ENCODE measurements at regions not wholly inside any gene's neighbourhood (a gene's known extent, or its start where the extent isn't known, plus 50 kb on each side); places are given as distances from the start of the nearest gene placed in this dataset.

- H3K9ac ChIP-seq (ENCODE audit: low read length), result no peak overlapping the region
- H3K4me2 ChIP-seq (ENCODE audit: low read length), result no peak overlapping the region
- no peak for DNase-seq
- no TSS peak for BruUV-seq (replicated peaks)
- ChIA-PET POLR2A (ENCODE audit: unreplicated experiment) (no interaction called here), CTCF (no interaction called here)
- H3K9me2 ChIP-seq (replicated peaks; ENCODE audit: low read length), result no peaks in the 10 kb centered on the region
- no peaks in the 10 kb centered on the region for H3K79me2 ChIP-seq (ENCODE audit: low read length)
- H4K20me1 ChIP-seq (ENCODE audit: low read length), result no peaks in the 10 kb centered on the region
- no peak overlapping the region for H2AFZ ChIP-seq (ENCODE audit: low read length)
- H3K9me3 ChIP-seq (ENCODE audit: low read length), result no peaks in the 10 kb centered on the region
- no peaks in the 10 kb centered on the region for H3F3A ChIP-seq (ENCODE audit: low read length, unreplicated experiment)
- no peak overlapping the region for H3K27ac ChIP-seq (ENCODE audit: low read length)
- intact Hi-C loops (cut with micrococcal nuclease), result no loop called here
- H3K4me1 ChIP-seq (ENCODE audit: insufficient read depth, low read length), result no peaks in the 10 kb centered on the region
- no peak for ATAC-seq
- no peak overlapping the region for H3K4me3 ChIP-seq (ENCODE audit: low read length)
- no peaks in the 10 kb centered on the region for H3K36me3 ChIP-seq (ENCODE audit: low read depth, low read length)
- TF ChIP-seq, protein P1, sequence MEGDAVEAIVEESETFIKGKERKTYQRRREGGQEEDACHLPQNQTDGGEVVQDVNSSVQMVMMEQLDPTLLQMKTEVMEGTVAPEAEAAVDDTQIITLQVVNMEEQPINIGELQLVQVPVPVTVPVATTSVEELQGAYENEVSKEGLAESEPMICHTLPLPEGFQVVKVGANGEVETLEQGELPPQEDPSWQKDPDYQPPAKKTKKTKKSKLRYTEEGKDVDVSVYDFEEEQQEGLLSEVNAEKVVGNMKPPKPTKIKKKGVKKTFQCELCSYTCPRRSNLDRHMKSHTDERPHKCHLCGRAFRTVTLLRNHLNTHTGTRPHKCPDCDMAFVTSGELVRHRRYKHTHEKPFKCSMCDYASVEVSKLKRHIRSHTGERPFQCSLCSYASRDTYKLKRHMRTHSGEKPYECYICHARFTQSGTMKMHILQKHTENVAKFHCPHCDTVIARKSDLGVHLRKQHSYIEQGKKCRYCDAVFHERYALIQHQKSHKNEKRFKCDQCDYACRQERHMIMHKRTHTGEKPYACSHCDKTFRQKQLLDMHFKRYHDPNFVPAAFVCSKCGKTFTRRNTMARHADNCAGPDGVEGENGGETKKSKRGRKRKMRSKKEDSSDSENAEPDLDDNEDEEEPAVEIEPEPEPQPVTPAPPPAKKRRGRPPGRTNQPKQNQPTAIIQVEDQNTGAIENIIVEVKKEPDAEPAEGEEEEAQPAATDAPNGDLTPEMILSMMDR (conservative IDR thresholded peaks at IDR 0.05; ENCODE audit: low read depth, low read length), result no peak
- TF ChIP-seq EZH2phosphoT487 (IDR thresholded peaks at IDR 0.05; ENCODE audit: borderline replicate concordance, low read length), result no peak
- no peak for TF ChIP-seq EZH2 (IDR thresholded peaks at IDR 0.05; ENCODE audit: low read length, unreplicated experiment)
- H3K27me3 ChIP-seq (ENCODE audit: low read length), result peaks cover 88% of the 10 kb centered on the region
These were observed 1361.2 kb upstream of the TMEM132C start for GRCh38 chr12:126905752-126906151.

DNA sequence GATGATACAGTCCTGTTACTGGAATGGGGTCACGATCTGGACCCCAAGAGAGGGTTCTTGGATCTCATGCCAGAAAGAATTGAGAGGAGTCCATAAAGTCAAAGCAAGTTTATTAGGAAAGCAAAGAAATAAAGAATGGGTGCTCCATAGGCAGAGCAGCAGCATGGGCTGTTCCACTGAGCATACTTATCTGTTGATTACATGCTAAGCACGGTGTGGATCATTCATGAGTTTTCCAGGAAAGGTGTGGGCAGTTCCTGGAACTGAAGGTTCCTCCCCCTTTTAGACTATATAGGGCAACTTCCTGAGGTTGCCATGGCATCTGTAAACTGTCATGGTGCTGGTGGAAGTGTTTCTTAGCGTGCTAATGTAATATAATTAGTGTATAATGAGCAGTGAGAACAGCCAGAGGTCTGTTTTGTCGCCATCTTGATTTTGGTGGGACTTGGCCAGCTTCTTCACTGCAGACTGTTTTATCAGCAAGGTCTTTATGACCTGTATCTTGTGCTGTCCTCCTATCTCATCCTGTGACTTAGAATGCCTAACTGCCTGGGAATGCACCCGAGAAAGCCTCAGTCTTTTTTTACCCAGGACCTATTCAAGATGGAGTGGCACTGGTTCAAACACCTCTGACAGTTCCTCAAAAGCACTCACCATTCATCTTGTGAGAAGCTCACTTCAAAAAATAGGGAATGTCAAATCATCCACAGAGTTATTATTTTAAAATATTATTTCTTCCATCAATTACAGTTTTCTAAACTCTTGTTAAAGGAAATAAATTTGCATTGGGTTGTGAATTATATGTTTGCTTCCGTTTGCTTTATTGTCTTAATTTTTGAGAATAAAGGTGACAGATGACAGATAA, 1358.8 kb upstream of the TMEM132C start:
- Histone ChIP-seq H3K4me3 (ENCODE audit: low read length) (no peak overlapping the region), H3K36me3 (ENCODE audit: low read depth, low read length) (no peaks in the 10 kb centered on the region), H3K9me3 (ENCODE audit: low read length) (no peaks in the 10 kb centered on the region), H4K20me1 (ENCODE audit: low read length) (no peaks in the 10 kb centered on the region), H3K4me2 (ENCODE audit: low read length) (no peak overlapping the region), H3F3A (ENCODE audit: low read length, unreplicated experiment) (no peaks in the 10 kb centered on the region), H3K9ac (ENCODE audit: low read length) (no peak overlapping the region), H2AFZ (ENCODE audit: low read length) (no peak overlapping the region), H3K27ac (ENCODE audit: low read length) (no peak overlapping the region), H3K9me2 (replicated peaks; ENCODE audit: low read length) (no peaks in the 10 kb centered on the region), H3K27me3 (ENCODE audit: low read length) (peaks cover 87% of the 10 kb centered on the region), H3K79me2 (ENCODE audit: low read length) (no peaks in the 10 kb centered on the region), H3K4me1 (ENCODE audit: insufficient read depth, low read length) (no peaks in the 10 kb centered on the region)
- no TSS peak for BruUV-seq (replicated peaks)
- CTCF ChIA-PET, result no interaction called here
- TF ChIP-seq, protein P1 (conservative IDR thresholded peaks at IDR 0.05; ENCODE audit: low read depth, low read length), result no peak
- TF ChIP-seq EZH2 (IDR thresholded peaks at IDR 0.05; ENCODE audit: low read length, unreplicated experiment) (no peak), EZH2phosphoT487 (IDR thresholded peaks at IDR 0.05; ENCODE audit: borderline replicate concordance, low read length) (no peak)
- intact Hi-C loops (cut with micrococcal nuclease), result no loop called here
- no peak for ATAC-seq
- POLR2A ChIA-PET (ENCODE audit: unreplicated experiment), result no interaction called here
- DNase-seq, result no peak

GRCh38 chr12:126908765-126909142, 1358.2 kb upstream of the TMEM132C start:
- no peaks in the 10 kb centered on the region for H3K4me1 ChIP-seq (ENCODE audit: insufficient read depth, low read length)
- H3K4me2 ChIP-seq (ENCODE audit: low read length), result no peak overlapping the region
- H3K9me2 ChIP-seq (replicated peaks; ENCODE audit: low read length), result no peaks in the 10 kb centered on the region
- POLR2A ChIA-PET (ENCODE audit: unreplicated experiment), result no interaction called here
- H3K79me2 ChIP-seq (ENCODE audit: low read length), result no peaks in the 10 kb centered on the region
- ATAC-seq (no peak), DNase-seq (no peak)
- intact Hi-C loops (cut with micrococcal nuclease), result no loop called here
- peaks cover 87% of the 10 kb centered on the region for H3K27me3 ChIP-seq (ENCODE audit: low read length)
- no peak overlapping the region for H3K4me3 ChIP-seq (ENCODE audit: low read length)
- no peak overlapping the region for H3K27ac ChIP-seq (ENCODE audit: low read length)
- CTCF ChIA-PET, result interaction anchor here (0.6 kb wide), 1 partner anchor 473 kb away, joined by 4 read pairs; no protein-coding TSS in a partner anchor
- H4K20me1 ChIP-seq (ENCODE audit: low read length), result no peaks in the 10 kb centered on the region
- BruUV-seq (replicated peaks), result no TSS peak
- TF ChIP-seq, protein P1 (conservative IDR thresholded peaks at IDR 0.05; ENCODE audit: low read depth, low read length), result no peak
- no peak for TF ChIP-seq EZH2 (IDR thresholded peaks at IDR 0.05; ENCODE audit: low read length, unreplicated experiment)
- no peak for TF ChIP-seq EZH2phosphoT487 (IDR thresholded peaks at IDR 0.05; ENCODE audit: borderline replicate concordance, low read length)
- no peak overlapping the region for H2AFZ ChIP-seq (ENCODE audit: low read length)
- no peaks in the 10 kb centered on the region for H3F3A ChIP-seq (ENCODE audit: low read length, unreplicated experiment)
- no peak overlapping the region for H3K9ac ChIP-seq (ENCODE audit: low read length)
- no peaks in the 10 kb centered on the region for H3K9me3 ChIP-seq (ENCODE audit: low read length)
- H3K36me3 ChIP-seq (ENCODE audit: low read depth, low read length), result no peaks in the 10 kb centered on the region

Measured in PC-3 (cell line).